Fibroblast of skin of scalp (primary cell): ENCODE measurements at regions not wholly inside any gene's neighbourhood (a gene's known extent, or its start where the extent isn't known, plus 50 kb on each side); places are given as distances from the start of the nearest gene placed in this dataset.
"Not testable (repeated sequence)": the region's sequence is repeated elsewhere in the genome, so short reads cannot be mapped to it uniquely, and the experiment has no call there.

Experiments used
- DNase-seq: peaks from one replicate; pipeline ENCODE4 v3.0.0-alpha.2; 2013

GRCh38 chr7:68680235-68680872 is 917.9 kb upstream of the AUTS2 start:
- no peak for DNase-seq

- no peak for DNase-seq
Measured at GRCh38 chr7:68682910-68683309, 915.4 kb upstream of the AUTS2 start.

- DNase-seq: peak; percentile 42
Measured at GRCh38 chr7:68684246-68684839, 913.9 kb upstream of the AUTS2 start.

GRCh38 chr7:68684996-68685395 is 913.3 kb upstream of the AUTS2 start:
- DNase-seq: no peak

GRCh38 chr7:68688416-68689086 is 909.7 kb upstream of the AUTS2 start:
- DNase-seq: no peak

- DNase-seq: peak; percentile 18
Measured at GRCh38 chr7:68689087-68689433, 909.2 kb upstream of the AUTS2 start.

GRCh38 chr7:68691261-68692216 is 906.7 kb upstream of the AUTS2 start:
- peak; percentile 95 for DNase-seq

- DNase-seq: no peak
Measured at GRCh38 chr7:68692511-68692910, 905.8 kb upstream of the AUTS2 start.

- DNase-seq: peak; percentile 80
Measured at GRCh38 chr7:68694656-68695055, 903.6 kb upstream of the AUTS2 start.

- DNase-seq: peak; percentile 92
Measured at GRCh38 chr7:68697796-68698280, 900.4 kb upstream of the AUTS2 start.

GRCh38 chr7:68699090-68699711 is 899.1 kb upstream of the AUTS2 start:
- DNase-seq: peak; percentile 99

GRCh38 chr7:68700414-68700813 is 897.9 kb upstream of the AUTS2 start:
- peak; percentile 90 for DNase-seq

- DNase-seq: peak; percentile 99
Measured at GRCh38 chr7:68706291-68706690, 892.0 kb upstream of the AUTS2 start.

GRCh38 chr7:68707159-68707558 is 891.1 kb upstream of the AUTS2 start:
- DNase-seq: peak; percentile 13

- DNase-seq: no peak
Measured at GRCh38 chr7:68707958-68708357, 890.3 kb upstream of the AUTS2 start.

- DNase-seq: no peak
Measured at GRCh38 chr7:68712956-68713495, 885.2 kb upstream of the AUTS2 start.

GRCh38 chr7:68714135-68714534 is 884.1 kb upstream of the AUTS2 start:
- DNase-seq: not testable (repeated sequence)

GRCh38 chr7:68715907-68716306 is 882.4 kb upstream of the AUTS2 start:
- no peak for DNase-seq

- no peak for DNase-seq
Measured at GRCh38 chr7:68717176-68717575, 881.1 kb upstream of the AUTS2 start.

- DNase-seq: no peak
Measured at GRCh38 chr7:68718097-68718551, 880.2 kb upstream of the AUTS2 start.

GRCh38 chr7:68720697-68721096 is 877.6 kb upstream of the AUTS2 start:
- peak; percentile 67 for DNase-seq

- DNase-seq: no peak
Measured at GRCh38 chr7:68722044-68722443, 876.2 kb upstream of the AUTS2 start.
